GM10266 (cell line): ENCODE measurements at regions not wholly inside any gene's neighbourhood (a gene's known extent, or its start where the extent isn't known, plus 50 kb on each side); places are given as distances from the start of the nearest gene placed in this dataset.

Source experiments
- DNase-seq: peaks from one replicate; pipeline ENCODE4 v3.0.0; 2012; ENCODE audit errors: extremely low spot score
- CTCF ChIP-seq: IDR thresholded peaks from 2 replicates; pipeline ENCODE4 v1.5.1; 2012; ENCODE audit warnings: mild to moderate bottlenecking, low read depth; ENCODE audit not compliant: control insufficient read depth, insufficient read depth; ENCODE audit errors: missing control alignments

GRCh38 chr16:86459266-86459665, 51.1 kb upstream of the FOXF1 start:
- no peak for TF ChIP-seq CTCF
- DNase-seq = no peak
